Gastroesophageal sphincter (tissue), 3 donors: ENCODE measurements at regions not wholly inside any gene's neighbourhood (a gene's known extent, or its start where the extent isn't known, plus 50 kb on each side); places are given as distances from the start of the nearest gene placed in this dataset.

Source experiments
- CTCF ChIP-seq, 4 experiments: fragments of 200-600 bp in 2 of 4; fragments of 450-650 bp in 2 of 4; sonication (generic) in 1 of 4; IDR thresholded peaks; one replicate each; pipeline ENCODE4 v1.5.1; 2017 to 2019; ENCODE audit warnings: antibody characterized with exemption in 4 of 4, mild to moderate bottlenecking in 2 of 4, moderate library complexity in 2 of 4
- EP300 ChIP-seq: sonication (generic); formaldehyde crosslinking; IDR thresholded peaks from one replicate; pipeline ENCODE4 v1.6.1; 2017; ENCODE audit warnings: antibody characterized with exemption, mild to moderate bottlenecking
- POLR2A ChIP-seq, 2 donors: fragments of 450-650 bp; IDR thresholded peaks; one replicate each; pipeline ENCODE4 v1.6.1; 2017; ENCODE audit warnings: antibody characterized with exemption in 2 of 2, mild to moderate bottlenecking in 2 of 2, moderate library complexity in 1 of 2
- POLR2AphosphoS5 ChIP-seq: sonication (generic); formaldehyde crosslinking; IDR thresholded peaks from one replicate; pipeline ENCODE4 v1.6.1; 2017; ENCODE audit warnings: antibody characterized with exemption

GRCh38 chrY:9124623-9125022 is 212.6 kb upstream of the TSPY4 start:
- TF ChIP-seq POLR2AphosphoS5 (no peak), CTCF (IDR thresholded peaks at IDR 0.05) (no peak), POLR2A (IDR thresholded peaks at IDR 0.05) (no peak), EP300 (no peak)
